Epidermal melanocyte (primary cell): ENCODE measurements at regions not wholly inside any gene's neighbourhood (a gene's known extent, or its start where the extent isn't known, plus 50 kb on each side); places are given as distances from the start of the nearest gene placed in this dataset.

Experiments used
- DNase-seq: peaks from one replicate; pipeline ENCODE4 v3.0.0; 2011; ENCODE audit warnings: low spot score; ENCODE audit not compliant: insufficient read length

DNA sequence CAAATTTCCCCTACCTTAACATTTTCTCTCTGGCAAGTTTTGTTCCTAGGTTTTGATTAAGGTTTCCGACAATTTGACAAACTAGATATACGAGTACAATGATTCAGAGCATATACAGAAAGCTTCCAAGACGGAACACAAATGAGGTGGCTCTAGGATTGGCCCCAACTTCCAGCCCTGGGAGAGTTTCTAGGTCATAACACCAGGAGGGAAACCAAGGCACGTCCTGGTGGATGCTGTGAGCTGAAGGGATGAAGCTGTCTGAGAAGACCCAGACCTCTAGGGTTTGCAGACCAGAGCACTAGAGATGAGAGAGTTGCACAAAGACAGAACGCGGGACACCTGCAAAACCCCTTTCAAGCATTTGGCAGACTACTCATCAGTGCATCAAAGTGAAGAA lies 51.5 kb upstream of the CAND1 start:
- no peak for DNase-seq
